Coronary artery (tissue), 2 donors: ENCODE measurements at regions not wholly inside any gene's neighbourhood (a gene's known extent, or its start where the extent isn't known, plus 50 kb on each side); places are given as distances from the start of the nearest gene placed in this dataset.
"Not testable (repeated sequence)": the region's sequence is repeated elsewhere in the genome, so short reads cannot be mapped to it uniquely, and the experiment has no call there.

Source experiments
- DNase-seq: peaks from one replicate; pipeline ENCODE4 v3.0.0-alpha.2; 2017; ENCODE audit warnings: low spot score
- H3K27ac ChIP-seq, 2 donors: fragments of 200-600 bp; sonication (generic); one replicate each; pipeline ENCODE4 v1.5.1; 2016 to 2019
- H3K4me3 ChIP-seq: fragments of 200-600 bp; sonication (generic); 2 replicates; pipeline ENCODE4 v1.5.1; 2016; ENCODE audit warnings: mild to moderate bottlenecking, moderate library complexity
- CTCF ChIP-seq: fragments of 200-600 bp; sonication (generic); IDR thresholded peaks from one replicate; pipeline ENCODE4 v1.5.1; 2019; ENCODE audit warnings: antibody characterized with exemption

GRCh38 chrX:79026742-79027141 is 81.6 kb downstream of the P2RY10 start:
- not testable (repeated sequence) for DNase-seq, H3K4me3 ChIP-seq, H3K27ac ChIP-seq

GRCh38 chrX:79035421-79035820 is 90.2 kb downstream of the P2RY10 start:
- no peak for DNase-seq
- no peak overlapping the region for H3K27ac ChIP-seq
- no peak for TF ChIP-seq CTCF
- no peak overlapping the region for H3K4me3 ChIP-seq

DNA sequence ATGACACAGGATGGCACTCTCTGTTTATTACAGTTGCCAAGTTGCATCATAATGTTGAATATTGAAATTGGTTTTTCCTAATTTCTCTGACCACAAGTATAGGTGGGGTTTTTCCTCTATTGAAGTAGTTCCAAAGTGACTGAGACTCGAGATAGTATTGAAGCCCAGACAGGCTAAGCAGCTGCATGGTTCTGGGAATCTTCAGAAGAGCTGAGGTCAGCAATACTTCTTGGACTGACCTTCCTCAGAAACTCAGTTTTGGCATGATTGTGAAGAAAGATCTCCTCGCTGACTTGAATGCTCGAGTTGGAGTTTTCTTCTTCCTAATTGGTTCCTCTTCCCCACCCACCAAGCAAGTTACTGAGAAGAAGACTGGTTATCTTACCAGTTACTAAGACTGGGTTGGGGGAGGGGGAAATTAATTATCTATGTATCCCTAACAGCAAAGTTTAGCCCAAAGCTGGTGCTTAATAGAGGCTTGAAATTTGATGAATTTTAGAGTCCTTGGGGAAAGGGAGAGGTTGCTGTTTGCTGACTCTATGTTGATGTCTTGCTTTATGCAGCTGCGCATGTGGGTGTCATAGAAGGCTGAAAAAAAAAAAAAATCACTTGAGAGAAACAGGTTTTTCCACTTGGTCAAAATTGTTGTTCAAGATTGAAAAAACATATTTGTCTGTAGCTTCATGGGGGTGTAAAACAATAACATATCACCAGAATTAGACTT is 91.1 kb downstream of the P2RY10 start:
- H3K27ac ChIP-seq = no peak overlapping the region
- no peak overlapping the region for H3K4me3 ChIP-seq
- no peak for DNase-seq
- TF ChIP-seq CTCF = no peak

- no peak for DNase-seq
- TF ChIP-seq CTCF = no peak
- no peak overlapping the region for H3K27ac ChIP-seq
- no peak overlapping the region for H3K4me3 ChIP-seq
Measured at GRCh38 chrX:79065696-79066095, 78.8 kb upstream of the GPR174 start.

DNA sequence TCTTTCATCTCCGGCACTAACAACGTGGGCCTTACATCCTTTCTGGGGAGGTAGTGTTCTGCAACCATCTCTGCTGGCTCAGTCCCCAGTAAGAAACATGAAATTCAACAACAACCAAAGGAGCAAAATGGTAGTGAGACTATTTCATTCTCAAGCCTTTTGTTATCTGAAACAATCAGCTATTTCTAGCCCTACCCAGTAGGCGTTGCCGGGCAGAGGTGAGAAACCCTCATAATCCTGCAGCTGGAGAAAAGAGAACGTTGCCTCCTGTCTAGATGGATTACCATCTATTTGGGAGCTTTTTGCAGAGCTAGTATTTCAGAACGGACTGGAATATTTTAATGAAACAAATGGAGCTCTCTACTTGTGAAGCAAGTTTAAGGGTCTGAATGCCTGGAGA is 66.4 kb upstream of the GPR174 start:
- no peak for DNase-seq
- no peak overlapping the region for H3K27ac ChIP-seq
- no peak overlapping the region for H3K4me3 ChIP-seq
- TF ChIP-seq CTCF = no peak

DNA sequence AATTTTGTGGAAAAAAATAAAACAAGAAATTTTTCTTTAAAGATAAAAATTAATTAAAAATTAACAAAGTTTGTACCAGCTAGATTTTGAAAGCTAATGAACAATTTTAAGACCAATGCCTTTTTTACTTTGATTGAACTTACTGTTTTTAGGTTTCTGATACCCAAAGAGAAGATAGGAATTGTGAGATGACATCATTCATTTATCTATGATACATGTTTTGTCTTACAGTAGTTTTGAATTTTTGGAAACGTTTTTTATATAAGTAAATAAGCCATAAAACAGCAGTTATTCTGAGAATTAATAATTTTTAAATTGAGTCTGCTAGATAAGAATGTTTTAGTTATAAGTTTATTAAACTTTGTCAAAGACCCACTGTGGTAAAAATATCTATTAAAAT is 65.0 kb upstream of the GPR174 start:
- TF ChIP-seq CTCF = no peak
- Histone ChIP-seq H3K4me3 (no peak overlapping the region), H3K27ac (no peak overlapping the region)
- DNase-seq = no peak

GRCh38 chrX:79080141-79080540 is 64.3 kb upstream of the GPR174 start:
- Histone ChIP-seq H3K27ac (no peak overlapping the region), H3K4me3 (no peak overlapping the region)
- TF ChIP-seq CTCF = no peak
- no peak for DNase-seq
